GM10248 (cell line): ENCODE measurements at regions not wholly inside any gene's neighbourhood (a gene's known extent, or its start where the extent isn't known, plus 50 kb on each side); places are given as distances from the start of the nearest gene placed in this dataset.
"Not testable (repeated sequence)": the region's sequence is repeated elsewhere in the genome, so short reads cannot be mapped to it uniquely, and the experiment has no call there.

ENCODE experiments used
- CTCF ChIA-PET: fragments of 300-600 bp; sonication (Branson Sonifier 250); formaldehyde crosslinking; extraction: SDS; loops from one replicate; lab custom pipeline; 2021; ENCODE audit warnings: antibody characterized with exemption; lab: Yijun Ruan, JAX
- POLR2A ChIA-PET: fragments of 350-650 bp; sonication (Branson Sonifier 250); formaldehyde crosslinking; extraction: SDS; loops from one replicate; lab custom pipeline; 2020; ENCODE audit warnings: antibody characterized with exemption; lab: Yijun Ruan, JAX
- DNase-seq: peaks from one replicate; pipeline ENCODE4 v3.0.0; 2012; ENCODE audit errors: extremely low spot score
- CTCF ChIP-seq: IDR thresholded peaks from 2 replicates; pipeline ENCODE4 v1.5.1; 2012; ENCODE audit warnings: mild to moderate bottlenecking, low read depth; ENCODE audit errors: extremely low read depth, missing control alignments, control extremely low read depth

GRCh38 chr14:106691601-106692291 is 1165.4 kb downstream of the TMEM121 start:
- peak; percentile 78 for DNase-seq
- POLR2A ChIA-PET = no interaction called here

GRCh38 chr14:106694638-106695393 is 1168.4 kb downstream of the TMEM121 start:
- POLR2A ChIA-PET = interaction anchor here (0.6 to 0.7 kb wide), 3 partner anchors 39 to 1881 kb away, joined by 3 to 4 read pairs (median 4); no protein-coding TSS in a partner anchor
- TF ChIP-seq CTCF = peak; percentile 86
- DNase-seq = peak; percentile 58
- CTCF ChIA-PET = interaction anchor here (0.8 to 5.3 kb wide), 27 partner anchors 10 to 179 kb away, joined by 3 to 57 read pairs (median 6); no protein-coding TSS in a partner anchor

More at GRCh38 chr14:106691601-106692291, 1165.4 kb downstream of the TMEM121 start:
- peak; percentile 100 for TF ChIP-seq CTCF
- CTCF ChIA-PET = interaction anchor here (0.6 to 5.3 kb wide), 73 partner anchors 8 to 1709 kb away, joined by 3 to 57 read pairs (median 5); no protein-coding TSS in a partner anchor

- CTCF ChIA-PET, DNase-seq, POLR2A ChIA-PET: not testable (repeated sequence)
Measured at GRCh38 chr14:106698620-106699267, 1172.4 kb downstream of the TMEM121 start.

GRCh38 chr14:106703651-106704050 is 1177.3 kb downstream of the TMEM121 start:
- POLR2A ChIA-PET, DNase-seq, CTCF ChIA-PET: not testable (repeated sequence)

- POLR2A ChIA-PET, DNase-seq: not testable (repeated sequence)
- CTCF ChIA-PET = interaction anchor here (1.9 kb wide), 1 partner anchor 15 kb away, joined by 9 read pairs; no protein-coding TSS in a partner anchor
Measured at GRCh38 chr14:106706488-106706887, 1180.1 kb downstream of the TMEM121 start.

GRCh38 chr14:106710187-106710586 is 1183.8 kb downstream of the TMEM121 start:
- DNase-seq, POLR2A ChIA-PET: not testable (repeated sequence)
- CTCF ChIA-PET = interaction anchor here (0.6 to 3.6 kb wide), 5 partner anchors 18 to 123 kb away, joined by 3 to 22 read pairs (median 7); no protein-coding TSS in a partner anchor

GRCh38 chr14:106712513-106712912 is 1186.1 kb downstream of the TMEM121 start:
- POLR2A ChIA-PET = interaction anchor here (0.6 kb wide), 1 partner anchor 33 kb away, joined by 3 read pairs; no protein-coding TSS in a partner anchor
- CTCF ChIA-PET = interaction anchor here (0.8 to 3.6 kb wide), 11 partner anchors 18 to 182 kb away, joined by 3 to 22 read pairs (median 5); no protein-coding TSS in a partner anchor
- not testable (repeated sequence) for DNase-seq

GRCh38 chr14:106714446-106715428 is 1188.4 kb downstream of the TMEM121 start:
- DNase-seq, CTCF ChIA-PET: not testable (repeated sequence)

GRCh38 chr14:106717544-106717943 is 1191.2 kb downstream of the TMEM121 start:
- DNase-seq, POLR2A ChIA-PET: not testable (repeated sequence)
- CTCF ChIA-PET = interaction anchor here (2.0 kb wide), 1 partner anchor 155 kb away, joined by 5 read pairs; no protein-coding TSS in a partner anchor

More at GRCh38 chr14:106714446-106715428, 1188.4 kb downstream of the TMEM121 start:
- POLR2A ChIA-PET = not testable (repeated sequence)
